ENCODE measurements at regions not wholly inside any gene's neighbourhood (a gene's known extent, or its start where the extent isn't known, plus 50 kb on each side); places are given as distances from the start of the nearest gene placed in this dataset.

DNA sequence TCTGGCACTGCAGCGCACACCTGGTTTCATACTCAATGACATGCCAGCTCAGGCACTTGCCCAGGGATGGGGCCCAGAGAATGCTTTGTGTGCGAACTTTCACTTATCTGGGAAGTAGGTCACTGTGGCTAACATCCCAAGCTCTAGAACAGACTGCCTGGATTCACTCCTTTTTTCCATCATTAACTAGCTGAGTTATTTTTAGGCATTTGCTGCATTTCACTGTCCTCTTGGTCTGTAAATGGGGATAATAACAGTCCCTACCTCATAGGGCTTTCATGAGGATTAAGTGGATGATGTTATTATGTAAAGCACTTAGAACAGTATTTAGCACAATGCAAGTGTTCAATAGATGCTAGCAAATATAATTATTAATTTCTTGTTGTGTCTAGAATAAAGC is 98.7 kb upstream of the DOCK1 start:
- Histone ChIP-seq H3K4me1 (ENCODE audit: control insufficient read depth, extremely low read depth, insufficient read depth, low read length) (no peaks in the 10 kb centered on the region), H3K9ac (ENCODE audit: insufficient read depth, low read length) (no peak overlapping the region), H3K79me2 (ENCODE audit: control insufficient read depth, insufficient read depth, low read length) (no peaks in the 10 kb centered on the region), H3K9me3 (ENCODE audit: control insufficient read depth, insufficient read depth, low read depth, low read length) (no peaks in the 10 kb centered on the region), H3K27ac (ENCODE audit: insufficient read depth, low read length) (no peak overlapping the region), H3K36me3 (ENCODE audit: control insufficient read depth, insufficient read depth, low read length) (no peaks in the 10 kb centered on the region), H3K4me3 (replicated peaks in 1 of 4; ENCODE audit: control extremely low read depth in 1 of 4, insufficient read depth in 1 of 4, low read depth in 3 of 4, low read length in 4 of 4) (no peak overlapping the region), H3K27me3 (ENCODE audit: control insufficient read depth, insufficient read depth, low read length) (no peaks in the 10 kb centered on the region), H4K20me1 (ENCODE audit: control insufficient read depth, extremely low read depth, insufficient read depth, low read length) (no peaks in the 10 kb centered on the region), H3K4me2 (ENCODE audit: extremely low read depth, insufficient read depth, low read length) (no peak overlapping the region), H2AFZ (ENCODE audit: low read length) (no peak overlapping the region)
- DNase-seq (ENCODE audit: low read depth in 2 of 2), result no peak
- TF ChIP-seq, protein P1, sequence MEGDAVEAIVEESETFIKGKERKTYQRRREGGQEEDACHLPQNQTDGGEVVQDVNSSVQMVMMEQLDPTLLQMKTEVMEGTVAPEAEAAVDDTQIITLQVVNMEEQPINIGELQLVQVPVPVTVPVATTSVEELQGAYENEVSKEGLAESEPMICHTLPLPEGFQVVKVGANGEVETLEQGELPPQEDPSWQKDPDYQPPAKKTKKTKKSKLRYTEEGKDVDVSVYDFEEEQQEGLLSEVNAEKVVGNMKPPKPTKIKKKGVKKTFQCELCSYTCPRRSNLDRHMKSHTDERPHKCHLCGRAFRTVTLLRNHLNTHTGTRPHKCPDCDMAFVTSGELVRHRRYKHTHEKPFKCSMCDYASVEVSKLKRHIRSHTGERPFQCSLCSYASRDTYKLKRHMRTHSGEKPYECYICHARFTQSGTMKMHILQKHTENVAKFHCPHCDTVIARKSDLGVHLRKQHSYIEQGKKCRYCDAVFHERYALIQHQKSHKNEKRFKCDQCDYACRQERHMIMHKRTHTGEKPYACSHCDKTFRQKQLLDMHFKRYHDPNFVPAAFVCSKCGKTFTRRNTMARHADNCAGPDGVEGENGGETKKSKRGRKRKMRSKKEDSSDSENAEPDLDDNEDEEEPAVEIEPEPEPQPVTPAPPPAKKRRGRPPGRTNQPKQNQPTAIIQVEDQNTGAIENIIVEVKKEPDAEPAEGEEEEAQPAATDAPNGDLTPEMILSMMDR (conservative IDR thresholded peaks at IDR 0.05 in 1 of 2, IDR thresholded peaks at IDR 0.05 in 1 of 2; ENCODE audit: low read depth in 1 of 2, low read length in 2 of 2), result no peak
- TF ChIP-seq EZH2 (IDR thresholded peaks at IDR 0.05; ENCODE audit: low read length, missing control alignments), result no peak

DNA sequence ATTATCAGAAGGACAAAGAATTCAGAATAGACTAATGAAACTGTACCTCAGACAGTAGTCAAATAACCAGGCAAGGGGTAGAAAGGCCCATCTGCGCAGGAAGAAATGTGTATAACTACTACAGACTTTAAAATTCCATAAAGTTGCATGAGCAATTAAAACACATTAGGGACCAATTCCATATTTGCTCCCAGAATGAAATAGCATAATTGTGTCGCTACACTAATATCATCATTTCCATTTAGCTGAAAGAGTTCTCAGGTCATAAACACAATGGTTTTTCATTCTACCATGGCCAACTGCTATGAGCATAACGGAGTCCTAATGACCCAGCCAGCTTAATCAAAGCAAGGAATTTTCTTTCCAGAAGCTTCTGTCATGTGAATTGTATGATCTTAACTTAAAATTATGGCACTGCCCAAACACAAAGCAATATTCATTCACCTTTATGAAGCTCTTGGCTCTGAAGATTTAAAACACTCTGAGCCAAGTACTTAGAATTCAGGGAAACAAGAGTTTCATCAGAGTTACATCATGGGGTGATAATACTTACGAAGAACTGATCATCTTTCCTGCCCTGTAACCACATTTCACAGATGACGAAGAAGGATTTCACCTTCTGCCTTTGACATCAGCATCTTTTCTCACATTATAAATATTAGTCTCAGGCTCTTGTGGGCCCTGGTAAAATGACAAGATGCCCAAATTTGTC is 98.1 kb upstream of the DOCK1 start:
- Histone ChIP-seq H3K4me3 (replicated peaks in 1 of 4; ENCODE audit: control extremely low read depth in 1 of 4, insufficient read depth in 1 of 4, low read depth in 3 of 4, low read length in 4 of 4) (no peak overlapping the region), H2AFZ (ENCODE audit: low read length) (no peak overlapping the region), H3K9me3 (ENCODE audit: control insufficient read depth, insufficient read depth, low read depth, low read length) (no peaks in the 10 kb centered on the region), H3K4me1 (ENCODE audit: control insufficient read depth, extremely low read depth, insufficient read depth, low read length) (no peaks in the 10 kb centered on the region), H3K79me2 (ENCODE audit: control insufficient read depth, insufficient read depth, low read length) (no peaks in the 10 kb centered on the region), H3K27ac (ENCODE audit: insufficient read depth, low read length) (no peak overlapping the region), H4K20me1 (ENCODE audit: control insufficient read depth, extremely low read depth, insufficient read depth, low read length) (no peaks in the 10 kb centered on the region), H3K36me3 (ENCODE audit: control insufficient read depth, insufficient read depth, low read length) (no peaks in the 10 kb centered on the region), H3K9ac (ENCODE audit: insufficient read depth, low read length) (no peak overlapping the region), H3K27me3 (ENCODE audit: control insufficient read depth, insufficient read depth, low read length) (no peaks in the 10 kb centered on the region), H3K4me2 (ENCODE audit: extremely low read depth, insufficient read depth, low read length) (no peak overlapping the region)
- no peak for DNase-seq (ENCODE audit: low read depth in 2 of 2)
- TF ChIP-seq, protein P1 (conservative IDR thresholded peaks at IDR 0.05 in 1 of 2, IDR thresholded peaks at IDR 0.05 in 1 of 2; ENCODE audit: low read depth in 1 of 2, low read length in 2 of 2), result no peak
- no peak for TF ChIP-seq EZH2 (IDR thresholded peaks at IDR 0.05; ENCODE audit: low read length, missing control alignments)

DNA sequence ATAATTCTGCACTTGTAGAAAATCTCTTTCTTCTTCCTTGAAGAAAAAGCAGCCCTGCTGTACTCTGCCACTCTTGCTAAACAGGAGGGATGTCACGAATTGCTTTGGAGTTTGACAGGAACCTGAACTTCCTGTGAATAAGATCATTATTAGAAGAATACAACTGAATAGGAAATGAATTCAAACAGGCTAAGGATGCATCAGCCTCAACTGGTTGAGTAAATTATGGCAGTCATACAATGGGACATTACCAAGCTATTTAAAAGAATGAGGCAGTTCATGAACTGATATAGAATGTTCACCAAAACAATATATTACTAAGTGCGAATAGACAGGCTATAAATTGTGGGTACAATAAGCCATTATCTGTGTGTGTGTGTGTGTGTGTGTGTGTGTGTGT is 97.1 kb upstream of the DOCK1 start:
- Histone ChIP-seq H2AFZ (ENCODE audit: low read length) (no peak overlapping the region), H3K9me3 (ENCODE audit: control insufficient read depth, insufficient read depth, low read depth, low read length) (no peaks in the 10 kb centered on the region), H3K4me3 (replicated peaks in 1 of 4; ENCODE audit: control extremely low read depth in 1 of 4, insufficient read depth in 1 of 4, low read depth in 3 of 4, low read length in 4 of 4) (no peak overlapping the region), H4K20me1 (ENCODE audit: control insufficient read depth, extremely low read depth, insufficient read depth, low read length) (no peaks in the 10 kb centered on the region), H3K4me1 (ENCODE audit: control insufficient read depth, extremely low read depth, insufficient read depth, low read length) (no peaks in the 10 kb centered on the region), H3K36me3 (ENCODE audit: control insufficient read depth, insufficient read depth, low read length) (no peaks in the 10 kb centered on the region), H3K27ac (ENCODE audit: insufficient read depth, low read length) (no peak overlapping the region), H3K79me2 (ENCODE audit: control insufficient read depth, insufficient read depth, low read length) (no peaks in the 10 kb centered on the region), H3K27me3 (ENCODE audit: control insufficient read depth, insufficient read depth, low read length) (no peaks in the 10 kb centered on the region), H3K9ac (ENCODE audit: insufficient read depth, low read length) (no peak overlapping the region), H3K4me2 (ENCODE audit: extremely low read depth, insufficient read depth, low read length) (no peak overlapping the region)
- DNase-seq (ENCODE audit: low read depth in 2 of 2), result no peak
- no peak for TF ChIP-seq EZH2 (IDR thresholded peaks at IDR 0.05; ENCODE audit: low read length, missing control alignments)
- TF ChIP-seq, protein P1 (conservative IDR thresholded peaks at IDR 0.05 in 1 of 2, IDR thresholded peaks at IDR 0.05 in 1 of 2; ENCODE audit: low read depth in 1 of 2, low read length in 2 of 2), result no peak

Data from fibroblast of lung (primary cell).